Osteoblast (primary cell): ENCODE measurements at regions not wholly inside any gene's neighbourhood (a gene's known extent, or its start where the extent isn't known, plus 50 kb on each side); places are given as distances from the start of the nearest gene placed in this dataset.
"Not testable (repeated sequence)": the region's sequence is repeated elsewhere in the genome, so short reads cannot be mapped to it uniquely, and the experiment has no call there.

Experiments used
- DNase-seq: peaks from one replicate; pipeline ENCODE4 v3.0.0; 2011; ENCODE audit warnings: low spot score, mixed read lengths; ENCODE audit not compliant: insufficient read length; ENCODE audit errors: missing footprints
- H2AFZ ChIP-seq: 2 replicates; pipeline ENCODE4 v1.6.0; 2011; ENCODE audit warnings: mild to moderate bottlenecking, low read length
- H3K27ac ChIP-seq: 2 replicates; pipeline ENCODE4 v1.5.1; 2011; ENCODE audit warnings: mild to moderate bottlenecking, low read depth, low read length, moderate library complexity
- H3K27me3 ChIP-seq: 2 replicates; pipeline ENCODE4 v1.6.0; 2012; ENCODE audit warnings: mild to moderate bottlenecking, control low read depth, inconsistent platforms, low read length, moderate library complexity; ENCODE audit not compliant: insufficient read depth
- H3K36me3 ChIP-seq: 2 replicates; pipeline ENCODE4 v1.5.1; 2011; ENCODE audit warnings: mild to moderate bottlenecking, low read length, control low read depth, moderate library complexity; ENCODE audit not compliant: insufficient read depth
- H3K4me1 ChIP-seq: 2 replicates; pipeline ENCODE4 v1.5.1; 2011; ENCODE audit warnings: mild to moderate bottlenecking, low read length, control low read depth, moderate library complexity; ENCODE audit not compliant: insufficient read depth
- H3K4me2 ChIP-seq: 2 replicates; pipeline ENCODE4 v1.6.0; 2011; ENCODE audit warnings: mild to moderate bottlenecking, low read length; ENCODE audit not compliant: insufficient read depth
- H3K4me3 ChIP-seq: fragments of 200-600 bp; sonication (generic); 3 replicates; pipeline ENCODE4 v1.5.1; 2012; ENCODE audit warnings: mild to moderate bottlenecking, low read length, inconsistent platforms; ENCODE audit not compliant: insufficient read depth
- H3K79me2 ChIP-seq: 2 replicates; pipeline ENCODE4 v1.6.0; 2012; ENCODE audit warnings: mild to moderate bottlenecking, low read length, control low read depth, inconsistent platforms; ENCODE audit not compliant: insufficient read depth
- H3K9me3 ChIP-seq: 2 replicates; pipeline ENCODE4 v1.5.1; 2011; ENCODE audit warnings: low read depth, low read length, control low read depth
- H4K20me1 ChIP-seq: 2 replicates; pipeline ENCODE4 v1.6.0; 2012; ENCODE audit warnings: mild to moderate bottlenecking, low read length, control low read depth; ENCODE audit not compliant: insufficient read depth
- TF ChIP-seq, protein P1 (sequence below): IDR thresholded peaks from 2 replicates; pipeline ENCODE4 v1.5.1; 2011; ENCODE audit warnings: mild to moderate bottlenecking, low read depth, low read length, moderate library complexity; ENCODE audit errors: extremely low read depth

DNA sequence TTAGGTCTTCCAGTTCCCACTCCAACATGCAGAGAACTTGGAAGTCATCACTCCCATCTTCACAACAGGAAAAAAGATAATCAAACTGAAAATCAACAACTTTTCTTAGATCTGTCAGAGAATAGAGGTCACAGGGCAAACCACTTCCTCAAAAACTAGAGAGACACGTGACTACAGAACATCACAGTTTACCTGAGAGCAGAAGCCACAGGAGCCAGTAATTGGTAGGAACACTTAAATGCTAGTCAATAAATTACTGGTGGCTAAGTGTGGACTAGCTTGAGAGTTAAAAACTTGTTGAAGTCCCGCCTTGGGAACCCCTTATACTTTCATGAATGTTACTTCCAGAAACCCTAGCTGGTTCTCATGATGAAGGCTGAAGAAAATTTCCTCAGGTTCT, 81.1 kb downstream of the THSD1 start:
- H4K20me1 ChIP-seq, H3K27me3 ChIP-seq, H3K79me2 ChIP-seq, H2AFZ ChIP-seq, H3K4me1 ChIP-seq, H3K27ac ChIP-seq, H3K9me3 ChIP-seq, H3K4me3 ChIP-seq, DNase-seq, H3K36me3 ChIP-seq, H3K4me2 ChIP-seq: not testable (repeated sequence)

DNA sequence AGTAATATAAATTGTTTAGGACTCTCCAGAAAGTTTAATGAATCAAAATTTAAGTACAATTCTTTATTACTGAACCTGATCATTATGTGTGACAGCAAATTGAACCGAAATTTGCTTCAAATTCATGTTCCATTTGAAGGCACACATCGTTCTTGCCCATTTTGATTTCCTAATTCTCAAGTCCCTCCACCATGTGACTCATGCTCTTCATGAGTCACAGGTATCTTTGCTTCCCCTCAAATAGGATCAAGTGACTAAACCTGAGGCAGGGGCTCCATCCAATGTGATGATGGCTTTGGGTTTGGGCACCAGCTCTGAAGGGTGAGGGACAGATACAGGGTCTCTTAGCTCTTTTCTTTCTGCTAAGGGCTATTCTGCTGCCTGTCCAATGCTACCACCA, 86.1 kb downstream of the THSD1 start:
- Histone ChIP-seq H3K27me3 (peaks cover 6% of the 10 kb centered on the region), H3K4me3 (no peak overlapping the region)
- no peak for DNase-seq

DNA sequence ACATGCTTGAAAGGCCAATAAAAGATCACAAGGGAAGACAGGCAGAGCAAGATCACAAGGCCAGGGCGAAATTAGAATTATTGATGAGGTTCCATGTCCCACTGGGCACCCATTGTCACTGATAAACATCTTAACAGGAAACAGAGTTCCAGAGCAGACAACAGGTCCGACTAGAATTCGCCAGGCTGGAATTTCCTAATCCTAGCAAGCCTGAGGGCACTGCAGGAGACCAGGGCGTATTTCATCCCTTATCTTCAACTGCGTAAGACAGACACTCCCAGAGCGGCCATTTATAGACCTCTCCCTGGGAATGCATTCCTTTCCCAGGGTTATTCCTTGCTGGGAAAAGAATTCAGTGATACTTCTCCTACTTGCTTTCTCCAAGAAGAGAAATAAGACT, 96.1 kb downstream of the THSD1 start:
- not testable (repeated sequence) for H3K27me3 ChIP-seq, H3K4me1 ChIP-seq, H3K9me3 ChIP-seq, H3K79me2 ChIP-seq, H3K27ac ChIP-seq, H3K36me3 ChIP-seq, H4K20me1 ChIP-seq, H3K4me3 ChIP-seq, DNase-seq, H2AFZ ChIP-seq, H3K4me2 ChIP-seq

More for the DNA sequence above, 86.1 kb downstream of the THSD1 start:
- Histone ChIP-seq H3K9me3 (no peaks in the 10 kb centered on the region), H3K79me2 (no peaks in the 10 kb centered on the region), H3K36me3 (no peaks in the 10 kb centered on the region), H3K4me1 (no peaks in the 10 kb centered on the region), H3K4me2 (no peak overlapping the region), H3K27ac (no peak overlapping the region), H4K20me1 (no peaks in the 10 kb centered on the region), H2AFZ (no peak overlapping the region)
- TF ChIP-seq, protein P1, sequence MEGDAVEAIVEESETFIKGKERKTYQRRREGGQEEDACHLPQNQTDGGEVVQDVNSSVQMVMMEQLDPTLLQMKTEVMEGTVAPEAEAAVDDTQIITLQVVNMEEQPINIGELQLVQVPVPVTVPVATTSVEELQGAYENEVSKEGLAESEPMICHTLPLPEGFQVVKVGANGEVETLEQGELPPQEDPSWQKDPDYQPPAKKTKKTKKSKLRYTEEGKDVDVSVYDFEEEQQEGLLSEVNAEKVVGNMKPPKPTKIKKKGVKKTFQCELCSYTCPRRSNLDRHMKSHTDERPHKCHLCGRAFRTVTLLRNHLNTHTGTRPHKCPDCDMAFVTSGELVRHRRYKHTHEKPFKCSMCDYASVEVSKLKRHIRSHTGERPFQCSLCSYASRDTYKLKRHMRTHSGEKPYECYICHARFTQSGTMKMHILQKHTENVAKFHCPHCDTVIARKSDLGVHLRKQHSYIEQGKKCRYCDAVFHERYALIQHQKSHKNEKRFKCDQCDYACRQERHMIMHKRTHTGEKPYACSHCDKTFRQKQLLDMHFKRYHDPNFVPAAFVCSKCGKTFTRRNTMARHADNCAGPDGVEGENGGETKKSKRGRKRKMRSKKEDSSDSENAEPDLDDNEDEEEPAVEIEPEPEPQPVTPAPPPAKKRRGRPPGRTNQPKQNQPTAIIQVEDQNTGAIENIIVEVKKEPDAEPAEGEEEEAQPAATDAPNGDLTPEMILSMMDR, result no peak

DNA sequence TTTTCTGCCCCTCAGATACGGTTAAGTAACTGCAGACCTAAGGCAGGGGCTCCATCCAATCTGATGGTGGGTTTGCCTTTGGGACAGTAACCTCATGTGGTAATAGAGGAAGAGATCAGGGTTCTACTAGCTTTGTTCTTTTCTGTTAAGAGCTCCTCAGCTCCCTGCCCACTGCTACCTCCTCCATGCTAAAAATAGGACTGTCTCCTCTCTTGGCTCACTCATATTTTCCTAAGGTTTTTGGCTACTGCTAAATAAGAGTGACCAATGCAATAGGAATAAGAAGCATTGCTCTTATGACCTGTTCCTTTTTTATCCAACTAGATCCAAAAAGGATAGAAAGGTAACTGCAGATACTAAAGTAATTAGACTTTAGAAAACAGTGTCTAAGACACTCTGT, 99.6 kb downstream of the THSD1 start:
- not testable (repeated sequence) for H3K79me2 ChIP-seq, H3K4me3 ChIP-seq, H3K9me3 ChIP-seq, H2AFZ ChIP-seq, H3K27me3 ChIP-seq, DNase-seq, H3K36me3 ChIP-seq, H3K4me2 ChIP-seq, H4K20me1 ChIP-seq, H3K27ac ChIP-seq, H3K4me1 ChIP-seq

DNA sequence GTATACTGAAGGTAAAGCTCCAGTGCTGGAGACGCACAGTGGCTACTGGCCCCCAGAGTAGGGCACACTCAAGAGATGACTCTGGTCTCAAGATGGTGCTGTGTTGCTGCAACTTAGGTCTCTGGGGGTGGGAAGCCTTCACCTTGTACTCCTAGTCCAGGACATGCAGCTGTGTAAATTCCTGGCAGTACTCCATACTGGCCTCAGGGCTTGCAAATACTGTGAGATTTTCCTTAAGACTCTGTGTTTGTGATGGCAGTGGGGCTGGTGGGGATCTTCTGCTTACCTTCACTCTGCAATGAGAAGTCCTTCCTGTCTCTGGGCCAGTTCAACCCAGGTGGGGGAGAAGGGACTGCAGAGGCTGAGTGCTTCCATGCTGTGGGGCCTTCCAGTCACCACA, 102.9 kb downstream of the THSD1 start:
- H3K79me2 ChIP-seq, H2AFZ ChIP-seq, H3K27ac ChIP-seq, H3K4me3 ChIP-seq, H3K4me2 ChIP-seq, DNase-seq, H4K20me1 ChIP-seq, H3K4me1 ChIP-seq, H3K36me3 ChIP-seq, H3K27me3 ChIP-seq, H3K9me3 ChIP-seq: not testable (repeated sequence)

DNA sequence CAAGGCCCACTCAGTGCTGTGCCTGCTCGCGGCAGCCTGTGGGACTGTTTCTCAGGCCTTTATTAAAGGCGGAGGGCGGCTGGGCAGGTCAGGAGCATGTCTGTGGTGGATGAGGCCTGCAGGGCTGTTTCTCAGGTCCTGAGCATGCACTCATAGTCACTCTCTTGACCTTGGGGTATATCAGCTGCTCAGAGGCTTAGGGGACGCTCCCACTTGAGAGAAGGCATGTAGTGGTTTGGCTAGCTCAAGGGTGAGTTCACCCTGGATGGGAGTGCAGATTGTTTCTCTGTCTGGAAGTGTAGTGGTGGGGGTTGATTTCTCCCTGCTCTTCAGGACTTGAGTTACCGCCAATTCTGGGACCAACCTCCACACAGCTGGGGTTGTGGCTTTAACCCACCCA, 103.3 kb downstream of the THSD1 start:
- H3K27me3 ChIP-seq, H4K20me1 ChIP-seq, H3K36me3 ChIP-seq, H2AFZ ChIP-seq, H3K4me3 ChIP-seq, H3K9me3 ChIP-seq, DNase-seq, H3K27ac ChIP-seq, H3K79me2 ChIP-seq, H3K4me2 ChIP-seq, H3K4me1 ChIP-seq: not testable (repeated sequence)

DNA sequence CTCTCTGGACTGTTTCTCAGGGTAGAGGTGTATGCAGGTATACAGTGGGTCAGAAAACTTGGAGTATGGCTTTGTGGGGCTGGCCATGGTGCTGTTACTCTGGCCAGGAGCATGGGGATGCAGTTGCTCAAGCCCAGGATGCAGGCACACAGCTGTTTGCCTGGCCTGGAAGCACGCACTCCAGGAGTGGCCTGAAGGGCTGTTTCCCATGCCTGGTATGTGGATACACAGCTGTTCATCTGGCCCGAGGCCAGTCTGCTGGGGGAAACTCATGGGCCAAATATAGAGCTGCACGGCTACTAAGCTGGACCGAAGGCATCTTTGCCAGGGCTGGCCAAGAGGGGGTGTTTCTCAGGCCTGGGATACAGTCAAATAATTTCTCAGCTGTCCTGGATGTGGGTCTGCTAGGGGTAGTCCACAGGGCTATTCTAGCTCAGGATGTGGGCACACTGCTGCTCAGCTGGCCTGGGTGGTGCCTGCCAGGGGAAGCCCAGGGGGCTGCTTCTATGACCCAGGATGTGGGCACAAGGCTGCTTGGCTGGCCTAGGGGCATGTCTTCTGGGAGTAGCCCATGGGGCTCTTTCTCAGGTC, 104.1 kb downstream of the THSD1 start:
- not testable (repeated sequence) for H3K4me2 ChIP-seq, H3K4me1 ChIP-seq, H3K27me3 ChIP-seq, H4K20me1 ChIP-seq, H3K79me2 ChIP-seq, H3K9me3 ChIP-seq, H3K4me3 ChIP-seq, H3K36me3 ChIP-seq, H3K27ac ChIP-seq, DNase-seq, H2AFZ ChIP-seq

DNA sequence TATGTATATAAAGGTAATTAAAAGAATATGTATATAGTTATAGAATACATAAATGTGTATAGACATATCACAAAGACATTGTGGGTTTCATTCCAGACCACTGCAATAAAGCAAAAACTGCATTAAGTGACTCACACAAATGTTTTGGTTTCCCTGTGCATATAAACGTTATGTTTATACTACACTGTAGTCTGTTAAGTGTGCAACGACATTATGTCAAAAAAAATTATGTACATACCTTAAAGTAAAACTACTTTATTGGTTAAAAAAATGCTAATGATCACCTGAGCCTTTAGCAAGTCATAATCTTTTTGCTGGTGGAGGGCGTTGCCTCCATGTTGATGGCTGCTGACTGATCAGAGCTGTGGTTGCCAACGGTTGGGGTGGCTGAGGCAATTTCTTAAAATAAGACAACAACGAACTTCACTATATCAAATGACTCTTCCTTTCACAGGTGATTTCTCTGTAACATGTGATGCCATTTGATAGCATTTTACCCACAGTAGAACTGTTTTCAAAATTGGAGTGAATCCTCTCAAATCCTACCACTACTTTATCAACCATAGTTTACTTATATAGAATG, 107.8 kb downstream of the THSD1 start:
- not testable (repeated sequence) for H3K9me3 ChIP-seq, H3K4me1 ChIP-seq, DNase-seq, H3K36me3 ChIP-seq, H3K27me3 ChIP-seq, H3K4me3 ChIP-seq, H2AFZ ChIP-seq, H3K27ac ChIP-seq, H3K79me2 ChIP-seq, H4K20me1 ChIP-seq, H3K4me2 ChIP-seq
